GM21723 (cell line): ENCODE measurements at regions not wholly inside any gene's neighbourhood (a gene's known extent, or its start where the extent isn't known, plus 50 kb on each side); places are given as distances from the start of the nearest gene placed in this dataset.
"Not testable (repeated sequence)": the region's sequence is repeated elsewhere in the genome, so short reads cannot be mapped to it uniquely, and the experiment has no call there.

Experiments used
- ATAC-seq: cut with Tn5 transposase; IDR thresholded peaks from one replicate; pipeline ENCODE4 v1.9.1; 2021; ENCODE audit warnings: mild to moderate bottlenecking, moderate library complexity; ENCODE audit not compliant: unreplicated experiment

- no peak for ATAC-seq
These were observed 346.8 kb downstream of the TCERG1L start for GRCh38 chr10:130964771-130965170.

GRCh38 chr10:130967161-130967560, 344.4 kb downstream of the TCERG1L start:
- ATAC-seq, result no peak

DNA sequence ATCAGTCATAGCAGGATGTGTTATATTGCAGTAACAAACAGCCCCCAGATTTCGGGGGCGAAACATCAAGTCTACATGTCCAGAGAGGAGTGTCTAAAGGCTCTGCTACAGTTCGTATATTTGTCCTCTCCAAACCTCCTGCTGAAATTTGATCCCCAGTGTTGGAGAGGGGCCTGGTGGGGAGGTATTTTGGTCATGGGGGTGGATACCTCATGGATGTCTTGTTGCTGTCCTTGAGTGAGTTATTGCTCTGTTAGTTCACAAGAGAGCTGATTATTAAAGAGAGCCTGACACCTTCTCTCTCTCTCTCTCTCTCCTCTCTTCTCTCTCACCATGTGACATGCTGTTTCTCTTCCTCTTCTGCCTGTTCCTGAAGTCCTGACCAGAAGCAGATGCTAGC, 343.7 kb downstream of the TCERG1L start:
- ATAC-seq, result no peak

DNA sequence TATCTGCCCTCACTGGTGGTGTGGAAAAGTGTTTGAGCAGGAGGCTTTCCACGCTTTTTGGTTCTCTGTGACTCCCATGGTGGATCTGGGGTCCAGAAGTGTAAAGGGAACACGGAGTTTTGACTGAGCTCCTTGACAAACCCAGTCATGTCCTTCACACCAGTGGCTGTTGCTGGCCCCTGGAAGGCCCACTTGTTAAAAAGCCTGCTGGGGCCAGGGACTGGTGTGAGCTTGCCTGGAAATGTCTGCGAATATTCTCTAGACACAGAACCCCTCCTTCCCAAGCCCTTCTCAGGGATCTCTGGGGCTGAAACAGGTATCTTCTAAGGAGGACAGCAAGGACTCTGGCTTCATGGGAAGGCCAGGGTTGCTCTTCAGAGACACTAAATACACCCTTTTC, 343.0 kb downstream of the TCERG1L start:
- ATAC-seq, result no peak

DNA sequence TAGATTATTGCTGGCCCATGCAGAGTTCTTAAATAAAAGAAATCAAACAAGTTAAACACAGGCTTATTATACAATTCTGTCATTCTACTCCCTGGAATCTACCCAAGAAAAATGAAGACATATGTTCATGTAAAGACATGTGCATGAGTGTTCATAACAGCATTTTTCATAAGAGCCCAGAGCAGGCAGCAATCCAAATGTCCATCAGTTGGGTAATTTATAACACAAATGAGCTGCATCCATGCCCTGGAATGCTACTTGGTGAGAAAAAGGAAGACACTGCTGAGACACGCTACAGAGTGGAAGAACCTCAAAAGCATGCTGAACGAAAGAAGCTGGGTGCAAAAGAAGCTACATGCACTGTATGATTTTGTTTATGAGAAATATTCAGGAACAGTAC, 342.6 kb downstream of the TCERG1L start:
- ATAC-seq, result no peak

- ATAC-seq, result no peak
These were observed 341.8 kb downstream of the TCERG1L start for GRCh38 chr10:130969700-130970099.

- no peak for ATAC-seq
These were observed 341.0 kb downstream of the TCERG1L start for GRCh38 chr10:130970341-130971122.

GRCh38 chr10:130971123-130971435, 340.4 kb downstream of the TCERG1L start:
- ATAC-seq, result no peak

DNA sequence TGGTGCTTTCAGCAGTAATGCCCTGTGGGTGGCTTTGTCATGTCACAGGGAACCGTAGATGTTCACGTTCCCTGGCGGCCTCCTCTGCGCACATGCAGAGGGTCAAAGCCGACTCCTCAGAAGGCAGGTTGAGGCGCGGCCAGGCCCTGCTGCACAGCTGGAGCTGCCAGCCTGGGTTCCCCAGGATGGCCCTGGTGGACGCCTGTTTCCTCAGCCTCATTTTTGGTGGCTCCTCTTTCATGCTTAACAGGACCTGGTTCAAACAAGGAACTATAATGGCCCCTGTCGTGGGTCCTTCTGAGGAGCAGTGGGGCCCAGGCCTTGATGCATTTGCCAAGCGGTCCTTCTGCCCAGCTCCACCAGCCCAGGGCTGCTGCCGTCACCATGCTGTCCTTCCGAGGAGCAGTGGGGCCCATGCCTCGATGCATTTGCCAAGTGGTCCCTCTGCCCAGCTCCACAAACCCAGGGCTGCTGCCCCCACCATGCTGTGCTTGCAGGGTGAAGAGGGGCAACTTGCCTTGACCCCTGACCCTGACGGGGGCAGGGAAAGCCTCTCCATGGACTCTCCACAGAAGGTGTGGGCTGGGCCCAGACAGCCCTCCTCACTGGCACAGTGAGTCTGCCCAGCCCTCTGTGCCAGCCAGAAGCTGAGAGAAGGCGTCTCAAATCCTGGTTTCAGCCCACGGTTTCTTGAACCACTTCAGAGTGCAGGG, 338.2 kb downstream of the TCERG1L start:
- ATAC-seq, result no peak

GRCh38 chr10:130974166-130974565, 337.4 kb downstream of the TCERG1L start:
- no peak for ATAC-seq

DNA sequence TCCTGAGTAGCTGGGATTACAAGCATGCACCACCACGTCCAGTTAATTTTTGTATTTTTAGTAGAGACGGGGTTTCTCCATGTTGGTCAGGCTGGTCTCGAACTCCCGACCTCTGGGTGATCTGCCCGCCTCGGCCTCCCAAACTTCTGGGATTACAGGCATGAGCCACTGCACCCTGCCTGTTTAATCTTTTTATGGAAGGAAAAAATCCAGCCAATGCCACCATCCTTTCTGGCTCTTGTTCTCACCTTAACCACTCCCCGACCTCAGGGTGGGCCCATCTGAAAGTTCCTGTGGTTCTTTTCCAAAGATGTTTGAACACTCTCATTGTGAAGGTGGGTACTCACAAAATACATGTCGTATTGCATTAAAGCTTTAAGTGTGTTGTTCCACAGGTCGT, 336.2 kb downstream of the TCERG1L start:
- ATAC-seq, result not testable (repeated sequence)

DNA sequence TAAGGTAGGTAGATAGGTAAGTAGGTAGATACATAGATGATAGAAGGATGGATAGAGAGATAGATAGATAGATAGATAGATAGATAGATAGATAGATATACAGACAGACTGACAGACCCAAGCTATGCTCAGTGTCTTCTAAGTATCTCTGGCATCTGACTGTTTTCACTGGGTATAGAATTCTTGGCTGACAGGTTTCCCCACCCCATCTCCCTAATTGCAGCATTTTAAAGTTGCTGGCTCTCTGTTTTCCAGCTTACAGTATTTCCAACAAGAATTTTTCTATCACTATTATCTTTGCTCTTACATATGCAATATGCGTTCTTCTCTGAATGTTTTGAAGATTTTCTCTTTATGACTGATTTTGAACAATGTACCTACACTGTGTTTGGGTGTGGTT, 328.7 kb downstream of the TCERG1L start:
- no peak for ATAC-seq

- no peak for ATAC-seq
These were observed 327.8 kb downstream of the TCERG1L start for GRCh38 chr10:130983749-130984148.

DNA sequence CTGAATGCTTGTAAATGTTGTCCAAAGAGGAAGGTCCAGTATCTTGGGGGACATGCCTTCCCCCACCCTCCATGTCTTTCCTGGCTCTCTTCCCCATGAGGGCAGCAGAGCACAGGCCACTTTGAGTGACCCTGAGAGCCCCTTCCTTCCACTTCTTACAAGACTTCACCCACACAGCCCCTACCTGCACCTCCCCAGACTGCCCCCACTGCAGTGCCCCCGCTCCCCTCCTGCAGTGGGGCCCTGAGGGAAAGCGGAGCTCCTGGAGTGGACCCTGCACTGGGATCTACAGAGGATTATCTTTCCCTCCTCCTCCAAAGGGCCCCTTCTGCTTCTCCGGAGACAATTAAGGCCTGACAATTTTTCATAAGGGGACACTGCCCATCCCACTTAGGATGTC, 326.8 kb downstream of the TCERG1L start:
- ATAC-seq, result no peak

DNA sequence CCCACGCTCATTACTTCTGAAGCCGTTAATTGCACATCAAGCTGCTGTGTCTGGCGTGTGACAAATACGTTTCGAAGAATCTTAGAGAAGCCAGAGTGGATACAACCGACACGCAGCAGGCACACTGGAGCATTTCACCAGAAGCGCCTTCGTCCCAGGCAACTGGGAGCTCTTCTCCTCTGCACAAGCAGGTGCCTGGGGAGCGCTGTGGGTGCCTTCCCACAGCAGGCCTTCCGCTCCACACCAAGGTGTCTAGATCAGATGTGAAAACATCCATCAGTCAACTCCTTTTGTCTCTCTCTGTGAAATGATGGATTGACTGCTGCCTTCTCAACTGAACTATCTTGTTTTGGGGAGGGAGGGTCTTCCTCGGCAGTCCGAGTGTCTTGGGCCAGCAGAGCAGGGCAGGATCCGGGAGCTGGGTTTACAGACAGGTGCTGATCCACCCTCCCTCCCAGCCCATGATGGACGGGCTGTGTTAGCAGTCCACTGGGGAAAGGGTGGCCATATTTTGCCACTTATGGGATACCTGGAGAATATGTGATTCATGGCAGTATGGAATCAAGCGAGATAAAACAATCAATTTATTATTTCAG, 326.3 kb downstream of the TCERG1L start:
- no peak for ATAC-seq

- ATAC-seq, result no peak
These were observed 324.7 kb downstream of the TCERG1L start for GRCh38 chr10:130986846-130987245.

DNA sequence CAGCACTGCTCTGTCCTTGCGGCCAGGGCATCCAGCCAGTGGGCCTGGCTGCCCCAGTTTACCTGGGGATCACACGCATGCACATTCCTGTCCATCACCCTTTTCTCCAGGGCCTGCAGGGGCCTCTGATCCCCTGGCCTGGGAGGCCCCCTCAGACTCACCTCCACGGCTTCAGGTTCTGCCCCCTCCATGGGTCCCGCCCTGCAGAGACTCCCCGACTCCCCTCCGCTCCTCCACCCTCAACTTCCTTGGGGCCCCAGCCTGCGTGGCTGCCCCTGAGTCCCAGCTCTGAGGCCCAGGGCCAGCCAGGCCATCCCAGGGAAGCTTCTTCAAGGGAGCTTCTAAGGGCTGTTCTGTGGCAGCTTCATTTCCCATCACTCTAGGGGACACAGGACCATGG, 324.1 kb downstream of the TCERG1L start:
- ATAC-seq, result no peak

GRCh38 chr10:130989670-130990232, 321.8 kb downstream of the TCERG1L start:
- ATAC-seq, result no peak

DNA sequence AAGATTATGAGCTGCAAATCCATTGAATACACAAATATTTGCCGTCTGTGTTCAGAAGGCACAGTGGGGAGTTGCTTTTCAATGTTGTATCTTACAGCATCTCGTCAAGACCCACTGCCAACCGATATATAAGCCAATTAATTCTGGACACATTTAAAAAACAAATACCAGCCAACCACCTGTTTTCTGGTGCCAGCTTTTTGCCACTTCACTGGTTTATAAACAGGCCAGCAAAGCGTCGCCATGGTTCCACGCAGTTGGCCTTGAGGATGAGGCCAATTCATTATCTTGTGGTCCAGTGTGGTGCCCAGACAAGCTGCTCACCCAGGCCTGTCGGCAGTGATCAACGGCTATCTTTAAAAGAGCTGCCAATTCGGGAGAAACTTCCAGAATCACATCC, 321.0 kb downstream of the TCERG1L start:
- ATAC-seq, result no peak

GRCh38 chr10:130992802-130993523, 318.6 kb downstream of the TCERG1L start:
- ATAC-seq, result no peak

GRCh38 chr10:130993612-130994011, 317.9 kb downstream of the TCERG1L start:
- no peak for ATAC-seq
